ENCODE measurements at regions not wholly inside any gene's neighbourhood (a gene's known extent, or its start where the extent isn't known, plus 50 kb on each side); places are given as distances from the start of the nearest gene placed in this dataset.

DNA sequence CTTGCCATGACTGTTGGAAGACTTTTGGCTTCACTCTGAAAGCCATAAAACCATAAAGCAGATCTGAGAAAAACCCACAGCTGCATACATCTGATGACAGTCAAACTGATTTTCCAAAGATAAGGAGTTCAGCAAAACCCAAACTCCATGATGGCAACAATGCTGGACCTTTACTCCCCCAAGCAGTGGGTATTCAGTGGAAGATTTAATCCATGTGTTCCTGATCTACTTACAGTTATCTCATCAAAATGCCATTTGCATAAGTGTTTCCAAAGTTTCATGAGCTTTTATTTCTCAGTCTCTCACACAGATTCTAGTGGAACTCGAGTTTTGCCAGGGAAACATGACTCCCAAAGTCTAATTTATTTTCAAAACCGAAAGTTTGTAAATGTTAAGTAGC lies 184.9 kb downstream of the ZC3H11B start:
- TF ChIP-seq, protein P1, sequence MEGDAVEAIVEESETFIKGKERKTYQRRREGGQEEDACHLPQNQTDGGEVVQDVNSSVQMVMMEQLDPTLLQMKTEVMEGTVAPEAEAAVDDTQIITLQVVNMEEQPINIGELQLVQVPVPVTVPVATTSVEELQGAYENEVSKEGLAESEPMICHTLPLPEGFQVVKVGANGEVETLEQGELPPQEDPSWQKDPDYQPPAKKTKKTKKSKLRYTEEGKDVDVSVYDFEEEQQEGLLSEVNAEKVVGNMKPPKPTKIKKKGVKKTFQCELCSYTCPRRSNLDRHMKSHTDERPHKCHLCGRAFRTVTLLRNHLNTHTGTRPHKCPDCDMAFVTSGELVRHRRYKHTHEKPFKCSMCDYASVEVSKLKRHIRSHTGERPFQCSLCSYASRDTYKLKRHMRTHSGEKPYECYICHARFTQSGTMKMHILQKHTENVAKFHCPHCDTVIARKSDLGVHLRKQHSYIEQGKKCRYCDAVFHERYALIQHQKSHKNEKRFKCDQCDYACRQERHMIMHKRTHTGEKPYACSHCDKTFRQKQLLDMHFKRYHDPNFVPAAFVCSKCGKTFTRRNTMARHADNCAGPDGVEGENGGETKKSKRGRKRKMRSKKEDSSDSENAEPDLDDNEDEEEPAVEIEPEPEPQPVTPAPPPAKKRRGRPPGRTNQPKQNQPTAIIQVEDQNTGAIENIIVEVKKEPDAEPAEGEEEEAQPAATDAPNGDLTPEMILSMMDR (conservative IDR thresholded peaks at IDR 0.05; ENCODE audit: low read depth, low read length) = no peak
- no peak for TF ChIP-seq EZH2 (IDR thresholded peaks at IDR 0.05; ENCODE audit: borderline replicate concordance, low read depth, low read length, poor library complexity, severe bottlenecking)
- no peaks in the 10 kb centered on the region for H3K4me1 ChIP-seq (ENCODE audit: insufficient read depth, low read length, poor library complexity, severe bottlenecking)
- CTCF ChIA-PET = no interaction called here
- peaks cover 21% of the 10 kb centered on the region for H3K27me3 ChIP-seq (replicated peaks; ENCODE audit: insufficient read depth, low read depth, low read length, poor library complexity)
- DNase-seq (ENCODE audit: low spot score) = peak; percentile 12
- BruUV-seq (replicated peaks) = no TSS peak
- H3K9me3 ChIP-seq (ENCODE audit: low read depth, low read length, poor library complexity, severe bottlenecking) = no peaks in the 10 kb centered on the region
- H3K36me3 ChIP-seq (ENCODE audit: insufficient read depth, low read length, poor library complexity, severe bottlenecking) = no peaks in the 10 kb centered on the region
- H3K27ac ChIP-seq (ENCODE audit: low read depth, low read length, poor library complexity, severe bottlenecking) = no peak overlapping the region
- intact Hi-C loops (cut with micrococcal nuclease; ENCODE audit: unreplicated experiment) = no loop called here
- no peak overlapping the region for H3K4me3 ChIP-seq (ENCODE audit: low read depth, low read length, poor library complexity, severe bottlenecking)
- POLR2A ChIA-PET (ENCODE audit: low non-redundant PET) = no interaction called here

DNA sequence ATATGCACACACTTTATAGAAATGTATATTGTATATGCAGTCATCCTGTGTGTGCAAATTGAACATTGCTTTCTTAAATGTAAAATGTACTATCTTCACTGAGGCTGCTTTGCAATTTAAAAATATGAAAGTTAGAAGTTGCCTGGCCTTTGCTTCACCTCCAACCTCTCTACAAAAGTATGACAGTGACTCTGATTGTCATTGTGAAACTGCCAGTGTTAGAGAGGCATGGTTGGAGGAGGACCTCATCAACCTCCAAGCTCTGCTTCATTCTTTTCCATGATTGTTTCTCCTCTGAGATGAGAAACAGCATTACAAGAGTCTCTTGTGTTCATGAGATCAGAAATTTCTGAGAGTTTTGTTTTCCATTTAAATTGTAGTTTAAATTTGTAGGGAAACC lies 185.5 kb downstream of the ZC3H11B start:
- Histone ChIP-seq H3K4me3 (ENCODE audit: low read depth, low read length, poor library complexity, severe bottlenecking) (no peak overlapping the region), H3K27ac (ENCODE audit: low read depth, low read length, poor library complexity, severe bottlenecking) (no peak overlapping the region), H3K9me3 (ENCODE audit: low read depth, low read length, poor library complexity, severe bottlenecking) (no peaks in the 10 kb centered on the region), H3K27me3 (replicated peaks; ENCODE audit: insufficient read depth, low read depth, low read length, poor library complexity) (peaks cover 26% of the 10 kb centered on the region), H3K36me3 (ENCODE audit: insufficient read depth, low read length, poor library complexity, severe bottlenecking) (no peaks in the 10 kb centered on the region), H3K4me1 (ENCODE audit: insufficient read depth, low read length, poor library complexity, severe bottlenecking) (no peaks in the 10 kb centered on the region)
- no peak for DNase-seq (ENCODE audit: low spot score)
- TF ChIP-seq, protein P1 (conservative IDR thresholded peaks at IDR 0.05; ENCODE audit: low read depth, low read length) = no peak
- TF ChIP-seq EZH2 (IDR thresholded peaks at IDR 0.05; ENCODE audit: borderline replicate concordance, low read depth, low read length, poor library complexity, severe bottlenecking) = no peak
- BruUV-seq (replicated peaks) = no TSS peak
- ChIA-PET CTCF (no interaction called here), POLR2A (ENCODE audit: low non-redundant PET) (no interaction called here)
- intact Hi-C loops (cut with micrococcal nuclease; ENCODE audit: unreplicated experiment) = no loop called here

DNA sequence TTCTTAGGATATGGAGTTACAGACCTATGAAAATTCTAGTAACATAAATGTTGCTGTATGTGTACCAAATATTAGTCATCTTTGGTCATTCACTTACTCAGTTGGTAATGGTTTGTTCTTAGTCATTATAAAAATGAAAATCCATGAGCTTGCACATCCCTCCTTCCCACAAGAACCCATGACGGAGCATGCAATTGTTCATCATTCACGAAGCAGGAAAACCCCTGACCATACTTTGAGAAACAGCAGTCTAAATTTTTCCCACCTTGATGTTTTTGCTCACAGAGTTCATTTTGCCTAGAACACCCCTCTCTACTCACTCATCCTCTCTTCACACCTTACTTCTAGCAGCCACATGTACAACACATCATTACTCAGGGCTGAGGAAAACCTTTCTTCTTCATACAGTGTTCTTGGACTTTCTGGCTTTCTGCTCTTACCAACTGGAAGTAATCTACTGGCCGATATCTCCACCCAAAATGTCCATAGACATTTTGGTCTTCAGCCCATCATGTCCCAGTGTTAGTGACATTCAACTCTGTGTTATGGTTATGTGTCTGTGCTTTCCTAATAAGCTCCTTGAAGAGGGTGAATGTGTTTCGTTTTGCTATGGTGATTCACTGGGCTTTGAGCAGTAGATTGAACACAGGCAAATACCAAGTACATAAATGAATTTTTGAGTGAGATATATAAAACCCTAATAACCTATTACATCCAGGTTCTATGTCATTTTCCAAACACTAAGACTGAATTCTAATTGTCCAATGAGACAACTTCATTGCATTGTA lies 189.9 kb downstream of the ZC3H11B start:
- CTCF ChIA-PET = no interaction called here
- peaks cover 66% of the 10 kb centered on the region for H3K27me3 ChIP-seq (replicated peaks; ENCODE audit: insufficient read depth, low read depth, low read length, poor library complexity)
- DNase-seq (ENCODE audit: low spot score) = no peak
- no peaks in the 10 kb centered on the region for H3K9me3 ChIP-seq (ENCODE audit: low read depth, low read length, poor library complexity, severe bottlenecking)
- H3K27ac ChIP-seq (ENCODE audit: low read depth, low read length, poor library complexity, severe bottlenecking) = no peak overlapping the region
- no peaks in the 10 kb centered on the region for H3K36me3 ChIP-seq (ENCODE audit: insufficient read depth, low read length, poor library complexity, severe bottlenecking)
- H3K4me1 ChIP-seq (ENCODE audit: insufficient read depth, low read length, poor library complexity, severe bottlenecking) = no peaks in the 10 kb centered on the region
- intact Hi-C loops (cut with micrococcal nuclease; ENCODE audit: unreplicated experiment) = no loop called here
- POLR2A ChIA-PET (ENCODE audit: low non-redundant PET) = no interaction called here
- BruUV-seq (replicated peaks) = no TSS peak
- TF ChIP-seq, protein P1 (conservative IDR thresholded peaks at IDR 0.05; ENCODE audit: low read depth, low read length) = no peak
- no peak for TF ChIP-seq EZH2 (IDR thresholded peaks at IDR 0.05; ENCODE audit: borderline replicate concordance, low read depth, low read length, poor library complexity, severe bottlenecking)
- no peak overlapping the region for H3K4me3 ChIP-seq (ENCODE audit: low read depth, low read length, poor library complexity, severe bottlenecking)
